ENCODE measurements at regions not wholly inside any gene's neighbourhood (a gene's known extent, or its start where the extent isn't known, plus 50 kb on each side); places are given as distances from the start of the nearest gene placed in this dataset.

DNA sequence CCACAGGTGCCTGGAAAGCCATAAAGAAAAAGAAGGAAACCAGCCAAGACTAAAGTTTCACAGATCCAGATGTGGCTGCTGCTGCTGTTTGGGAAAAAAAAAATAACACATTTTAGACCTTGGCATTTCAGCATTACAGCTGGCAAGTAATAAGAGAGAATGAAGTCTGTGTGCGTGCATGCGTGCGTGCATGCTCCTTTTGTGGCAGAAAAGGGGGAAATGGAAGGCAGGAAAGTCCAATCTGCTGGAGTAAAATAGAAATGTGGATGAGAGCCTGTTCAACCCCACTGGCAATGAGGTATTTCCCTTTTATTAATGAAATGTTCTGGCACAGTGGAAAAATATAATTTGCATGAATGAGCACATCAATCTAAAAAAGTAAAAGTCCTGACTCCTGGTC is 137.0 kb upstream of the SEMA3A start:
- Histone ChIP-seq H3K4me3 (ENCODE audit: low read depth in 1 of 2, low read length in 2 of 2) (no peak overlapping the region), H3K27ac (ENCODE audit: low read depth, low read length) (no peak overlapping the region), H3K4me1 (ENCODE audit: control insufficient read depth in 1 of 2, insufficient read depth in 2 of 2, low read length in 2 of 2) (no peaks in the 10 kb centered on the region), H3K9me3 (ENCODE audit: control insufficient read depth in 1 of 2, low read length in 2 of 2) (no peaks in the 10 kb centered on the region), H3K9ac (ENCODE audit: low read depth in 1 of 2, low read length in 2 of 2) (no peak overlapping the region), H3K36me3 (ENCODE audit: control insufficient read depth in 1 of 2, insufficient read depth in 2 of 2, low read length in 2 of 2) (no peaks in the 10 kb centered on the region), H3K27me3 (ENCODE audit: control insufficient read depth in 1 of 2, insufficient read depth in 2 of 2, low read length in 2 of 2) (no peaks in the 10 kb centered on the region)

DNA sequence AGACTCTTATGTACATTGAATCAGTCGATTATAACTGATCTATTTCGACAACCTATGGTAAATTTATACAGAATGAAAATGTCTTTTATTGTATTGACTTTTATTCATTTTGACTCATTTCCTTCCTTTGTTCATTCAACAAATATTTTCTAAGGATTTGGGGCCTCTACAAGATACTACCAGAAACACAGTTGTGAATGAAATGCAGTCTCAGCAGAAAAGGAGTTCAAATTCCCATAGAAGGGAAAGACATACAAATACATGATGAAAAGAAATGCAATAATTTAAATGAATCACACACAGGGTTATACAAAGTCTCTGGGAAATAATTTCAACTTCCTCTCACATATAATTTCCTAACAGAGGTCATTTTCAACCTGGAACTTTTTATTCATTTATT is 134.0 kb upstream of the SEMA3A start:
- no peaks in the 10 kb centered on the region for H3K4me1 ChIP-seq (ENCODE audit: control insufficient read depth in 1 of 2, insufficient read depth in 2 of 2, low read length in 2 of 2)
- no peak overlapping the region for H3K27ac ChIP-seq (ENCODE audit: low read depth, low read length)
- H3K9ac ChIP-seq (ENCODE audit: low read depth in 1 of 2, low read length in 2 of 2): no peak overlapping the region
- no peaks in the 10 kb centered on the region for H3K9me3 ChIP-seq (ENCODE audit: control insufficient read depth in 1 of 2, low read length in 2 of 2)
- no peak overlapping the region for H3K4me3 ChIP-seq (ENCODE audit: low read depth in 1 of 2, low read length in 2 of 2)
- no peaks in the 10 kb centered on the region for H3K27me3 ChIP-seq (ENCODE audit: control insufficient read depth in 1 of 2, insufficient read depth in 2 of 2, low read length in 2 of 2)
- H3K36me3 ChIP-seq (ENCODE audit: control insufficient read depth in 1 of 2, insufficient read depth in 2 of 2, low read length in 2 of 2): no peaks in the 10 kb centered on the region

DNA sequence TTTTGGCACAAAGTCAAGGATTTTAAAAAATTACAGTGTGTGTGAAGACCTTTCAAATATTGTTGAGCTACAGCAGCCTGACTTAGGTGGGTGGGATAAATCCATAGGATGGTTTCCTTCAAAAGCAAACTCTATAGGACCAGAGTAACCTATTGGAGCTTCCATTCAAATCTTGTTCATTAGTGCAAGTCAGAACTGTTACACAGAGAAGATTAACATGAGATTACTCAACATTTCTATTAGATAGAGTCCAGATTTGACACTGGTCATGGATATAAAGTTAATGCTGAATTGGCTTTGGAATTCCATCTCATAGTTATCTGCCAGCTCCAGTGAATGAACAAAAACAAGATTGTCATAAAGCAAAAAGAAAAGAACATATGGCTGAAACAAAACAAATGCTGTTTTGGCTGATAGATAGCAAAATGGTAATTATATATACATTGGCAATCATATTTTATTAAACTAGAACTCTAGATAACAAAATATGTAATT is 129.6 kb upstream of the SEMA3A start:
- Histone ChIP-seq H3K9me3 (ENCODE audit: control insufficient read depth in 1 of 2, low read length in 2 of 2) (no peaks in the 10 kb centered on the region), H3K4me1 (ENCODE audit: control insufficient read depth in 1 of 2, insufficient read depth in 2 of 2, low read length in 2 of 2) (no peaks in the 10 kb centered on the region), H3K27me3 (ENCODE audit: control insufficient read depth in 1 of 2, insufficient read depth in 2 of 2, low read length in 2 of 2) (no peaks in the 10 kb centered on the region), H3K4me3 (ENCODE audit: low read depth in 1 of 2, low read length in 2 of 2) (no peak overlapping the region), H3K27ac (ENCODE audit: low read depth, low read length) (no peak overlapping the region), H3K9ac (ENCODE audit: low read depth in 1 of 2, low read length in 2 of 2) (no peak overlapping the region), H3K36me3 (ENCODE audit: control insufficient read depth in 1 of 2, insufficient read depth in 2 of 2, low read length in 2 of 2) (no peaks in the 10 kb centered on the region)

DNA sequence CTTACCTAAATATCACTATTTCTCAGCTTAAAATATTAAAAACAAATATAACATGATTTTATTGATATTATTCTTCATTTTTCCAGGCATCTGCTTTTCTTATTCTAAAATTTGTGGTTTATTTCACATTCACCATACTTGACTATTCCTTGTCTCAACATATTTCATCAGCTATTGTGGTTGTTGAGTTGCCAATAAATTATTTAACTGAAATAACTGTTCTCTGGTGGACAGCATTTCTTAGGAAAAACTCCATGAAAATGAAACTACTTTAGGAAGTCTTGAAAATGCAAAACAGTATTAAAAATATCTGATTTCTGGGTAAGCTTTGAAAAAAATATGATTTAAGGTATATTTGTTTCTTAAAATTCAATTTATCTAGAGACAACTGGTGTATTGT is 122.9 kb upstream of the SEMA3A start:
- Histone ChIP-seq H3K4me1 (ENCODE audit: control insufficient read depth in 1 of 2, insufficient read depth in 2 of 2, low read length in 2 of 2) (no peaks in the 10 kb centered on the region), H3K27me3 (ENCODE audit: control insufficient read depth in 1 of 2, insufficient read depth in 2 of 2, low read length in 2 of 2) (no peaks in the 10 kb centered on the region), H3K36me3 (ENCODE audit: control insufficient read depth in 1 of 2, insufficient read depth in 2 of 2, low read length in 2 of 2) (no peaks in the 10 kb centered on the region), H3K9me3 (ENCODE audit: control insufficient read depth in 1 of 2, low read length in 2 of 2) (no peaks in the 10 kb centered on the region), H3K9ac (ENCODE audit: low read depth in 1 of 2, low read length in 2 of 2) (no peak overlapping the region), H3K4me3 (ENCODE audit: low read depth in 1 of 2, low read length in 2 of 2) (no peak overlapping the region), H3K27ac (ENCODE audit: low read depth, low read length) (no peak overlapping the region)

DNA sequence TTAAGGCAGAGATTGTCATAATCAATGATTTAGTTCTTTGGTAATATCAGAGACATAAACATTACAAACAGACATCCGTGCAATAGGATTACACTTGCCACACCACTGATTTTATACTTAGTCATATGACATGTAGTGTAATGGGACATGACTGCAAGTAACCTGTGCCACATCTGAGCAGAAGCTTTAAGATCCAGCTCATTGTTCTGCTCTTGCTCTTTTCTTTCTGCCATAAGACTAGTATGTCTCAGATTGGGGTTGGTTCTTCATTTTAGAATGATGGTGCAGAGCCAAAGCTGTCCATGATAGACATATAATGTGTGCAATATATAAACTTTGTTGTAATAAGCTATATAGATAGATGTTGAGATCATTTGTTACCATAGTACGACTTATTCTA is 119.7 kb upstream of the SEMA3A start:
- Histone ChIP-seq H3K4me3 (ENCODE audit: low read depth in 1 of 2, low read length in 2 of 2) (no peak overlapping the region), H3K9me3 (ENCODE audit: control insufficient read depth in 1 of 2, low read length in 2 of 2) (no peaks in the 10 kb centered on the region), H3K27me3 (ENCODE audit: control insufficient read depth in 1 of 2, insufficient read depth in 2 of 2, low read length in 2 of 2) (no peaks in the 10 kb centered on the region), H3K36me3 (ENCODE audit: control insufficient read depth in 1 of 2, insufficient read depth in 2 of 2, low read length in 2 of 2) (no peaks in the 10 kb centered on the region), H3K27ac (ENCODE audit: low read depth, low read length) (no peak overlapping the region), H3K4me1 (ENCODE audit: control insufficient read depth in 1 of 2, insufficient read depth in 2 of 2, low read length in 2 of 2) (no peaks in the 10 kb centered on the region), H3K9ac (ENCODE audit: low read depth in 1 of 2, low read length in 2 of 2) (no peak overlapping the region)

DNA sequence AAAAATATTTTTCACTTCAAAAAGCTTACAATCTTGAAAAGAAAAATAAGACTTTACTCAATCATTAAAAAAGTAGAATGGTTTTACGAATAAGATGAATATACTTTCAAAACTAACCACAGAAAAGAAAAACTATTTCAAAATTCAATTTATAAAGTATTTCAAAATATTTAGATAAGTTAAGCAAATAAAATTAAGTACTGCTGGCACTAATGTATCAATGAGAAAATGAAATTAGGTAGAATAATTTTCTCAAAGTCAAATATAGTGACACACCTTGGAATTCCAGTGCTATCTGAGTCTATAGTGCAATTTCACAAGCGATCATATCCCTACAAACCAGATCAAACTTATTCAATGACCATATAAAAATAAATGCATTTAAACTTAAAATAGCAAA is 109.8 kb upstream of the SEMA3A start:
- H3K9me3 ChIP-seq (ENCODE audit: control insufficient read depth in 1 of 2, low read length in 2 of 2): no peaks in the 10 kb centered on the region
- no peaks in the 10 kb centered on the region for H3K27me3 ChIP-seq (ENCODE audit: control insufficient read depth in 1 of 2, insufficient read depth in 2 of 2, low read length in 2 of 2)
- H3K36me3 ChIP-seq (ENCODE audit: control insufficient read depth in 1 of 2, insufficient read depth in 2 of 2, low read length in 2 of 2): no peaks in the 10 kb centered on the region
- H3K27ac ChIP-seq (ENCODE audit: low read depth, low read length): no peak overlapping the region
- H3K9ac ChIP-seq (ENCODE audit: low read depth in 1 of 2, low read length in 2 of 2): no peak overlapping the region
- H3K4me1 ChIP-seq (ENCODE audit: control insufficient read depth in 1 of 2, insufficient read depth in 2 of 2, low read length in 2 of 2): no peaks in the 10 kb centered on the region
- H3K4me3 ChIP-seq (ENCODE audit: low read depth in 1 of 2, low read length in 2 of 2): no peak overlapping the region

DNA sequence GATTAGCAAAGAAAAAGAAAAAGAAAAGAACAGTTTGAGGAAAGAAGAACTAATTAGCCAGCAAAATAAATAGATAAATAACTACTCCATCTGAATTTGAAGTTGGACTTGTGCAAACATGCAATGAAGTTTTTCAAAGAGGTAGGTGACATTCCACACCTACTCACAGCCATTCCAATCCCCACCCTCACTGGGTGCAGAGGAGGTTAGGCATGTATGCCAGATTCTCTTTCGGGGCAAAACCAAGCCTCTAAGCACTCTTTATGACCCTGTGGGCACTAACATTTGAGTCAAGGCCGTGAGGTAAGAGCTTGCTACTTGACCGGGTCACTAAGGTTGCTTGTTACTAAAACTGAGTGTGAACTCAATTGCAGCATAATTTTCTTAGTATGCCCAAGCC is 108.4 kb upstream of the SEMA3A start:
- Histone ChIP-seq H3K36me3 (ENCODE audit: control insufficient read depth in 1 of 2, insufficient read depth in 2 of 2, low read length in 2 of 2) (no peaks in the 10 kb centered on the region), H3K27ac (ENCODE audit: low read depth, low read length) (no peak overlapping the region), H3K4me1 (ENCODE audit: control insufficient read depth in 1 of 2, insufficient read depth in 2 of 2, low read length in 2 of 2) (no peaks in the 10 kb centered on the region), H3K9me3 (ENCODE audit: control insufficient read depth in 1 of 2, low read length in 2 of 2) (no peaks in the 10 kb centered on the region), H3K27me3 (ENCODE audit: control insufficient read depth in 1 of 2, insufficient read depth in 2 of 2, low read length in 2 of 2) (no peaks in the 10 kb centered on the region), H3K9ac (ENCODE audit: low read depth in 1 of 2, low read length in 2 of 2) (no peak overlapping the region), H3K4me3 (ENCODE audit: low read depth in 1 of 2, low read length in 2 of 2) (no peak overlapping the region)

DNA sequence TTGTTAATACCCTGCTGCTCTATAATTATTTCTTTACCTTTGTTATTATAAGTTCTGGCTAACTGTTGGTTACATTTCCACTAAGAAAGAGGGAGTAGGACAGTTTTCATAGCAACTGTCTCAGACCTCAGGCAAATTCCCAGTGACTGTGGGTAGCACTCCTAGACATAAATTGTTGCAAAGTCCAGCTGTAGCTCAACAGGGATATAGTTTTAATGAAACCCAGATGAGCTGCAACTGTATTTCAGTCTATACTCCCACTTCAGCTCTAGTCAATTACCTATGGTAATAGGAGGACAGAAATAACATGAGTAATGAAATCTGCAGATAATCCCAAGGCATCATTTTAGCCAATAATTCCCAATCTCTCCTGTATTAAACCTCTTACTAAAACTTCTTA is 103.0 kb upstream of the SEMA3A start:
- Histone ChIP-seq H3K4me3 (ENCODE audit: low read depth in 1 of 2, low read length in 2 of 2) (no peak overlapping the region), H3K9me3 (ENCODE audit: control insufficient read depth in 1 of 2, low read length in 2 of 2) (no peaks in the 10 kb centered on the region), H3K36me3 (ENCODE audit: control insufficient read depth in 1 of 2, insufficient read depth in 2 of 2, low read length in 2 of 2) (no peaks in the 10 kb centered on the region), H3K9ac (ENCODE audit: low read depth in 1 of 2, low read length in 2 of 2) (no peak overlapping the region), H3K27me3 (ENCODE audit: control insufficient read depth in 1 of 2, insufficient read depth in 2 of 2, low read length in 2 of 2) (no peaks in the 10 kb centered on the region), H3K4me1 (ENCODE audit: control insufficient read depth in 1 of 2, insufficient read depth in 2 of 2, low read length in 2 of 2) (no peaks in the 10 kb centered on the region), H3K27ac (ENCODE audit: low read depth, low read length) (no peak overlapping the region)

DNA sequence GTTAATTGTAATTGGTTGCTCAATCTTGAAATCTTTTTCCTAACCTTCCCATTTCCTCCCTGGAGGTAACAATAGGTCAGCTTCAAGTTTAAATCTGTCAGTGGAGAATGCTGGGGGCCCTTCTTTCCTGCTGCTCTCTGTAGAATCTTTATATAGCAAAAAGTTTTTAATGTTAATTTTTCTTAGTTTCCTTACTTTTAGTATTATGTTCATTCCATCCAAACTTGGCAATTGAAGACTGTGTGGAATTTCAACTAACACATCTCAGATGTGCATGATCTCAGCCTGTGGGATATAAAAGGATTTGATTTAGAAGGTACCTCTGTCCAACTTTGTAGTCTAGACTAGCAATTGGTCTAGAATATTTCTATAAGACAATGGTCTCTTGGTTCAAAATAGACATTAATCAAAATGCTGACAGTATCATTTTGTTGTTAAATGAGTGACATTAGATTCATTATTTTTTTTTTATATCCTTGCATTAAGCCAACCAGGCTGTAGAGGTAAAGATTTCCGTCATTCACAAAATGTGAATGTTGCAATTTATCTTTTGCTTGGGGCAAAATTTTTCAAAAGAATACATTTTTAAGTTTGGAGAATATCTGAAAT is 100.4 kb upstream of the SEMA3A start:
- no peaks in the 10 kb centered on the region for H3K9me3 ChIP-seq (ENCODE audit: control insufficient read depth in 1 of 2, low read length in 2 of 2)
- H3K36me3 ChIP-seq (ENCODE audit: control insufficient read depth in 1 of 2, insufficient read depth in 2 of 2, low read length in 2 of 2): no peaks in the 10 kb centered on the region
- H3K4me3 ChIP-seq (ENCODE audit: low read depth in 1 of 2, low read length in 2 of 2): no peak overlapping the region
- H3K27me3 ChIP-seq (ENCODE audit: control insufficient read depth in 1 of 2, insufficient read depth in 2 of 2, low read length in 2 of 2): no peaks in the 10 kb centered on the region
- H3K27ac ChIP-seq (ENCODE audit: low read depth, low read length): no peak overlapping the region
- H3K4me1 ChIP-seq (ENCODE audit: control insufficient read depth in 1 of 2, insufficient read depth in 2 of 2, low read length in 2 of 2): no peaks in the 10 kb centered on the region
- no peak overlapping the region for H3K9ac ChIP-seq (ENCODE audit: low read depth in 1 of 2, low read length in 2 of 2)

DNA sequence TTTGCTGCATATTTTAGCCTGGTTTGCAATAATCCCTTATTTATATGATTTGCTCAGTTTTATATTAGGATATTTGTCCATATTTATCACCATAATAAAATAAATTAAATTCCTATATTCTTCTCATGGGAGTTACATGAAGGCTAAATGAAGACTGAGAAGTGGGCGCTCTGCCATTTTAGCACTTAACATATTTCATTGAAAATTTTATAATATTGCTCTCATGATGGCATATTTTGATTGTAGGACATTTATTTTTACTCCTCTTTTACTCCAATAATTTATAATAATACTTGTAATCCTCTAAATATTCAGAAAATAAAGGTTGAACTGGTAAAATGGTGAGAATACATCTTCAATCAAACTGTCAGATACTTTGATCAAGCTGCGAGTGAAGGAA is 99.8 kb upstream of the SEMA3A start:
- Histone ChIP-seq H3K4me1 (ENCODE audit: control insufficient read depth in 1 of 2, insufficient read depth in 2 of 2, low read length in 2 of 2) (no peaks in the 10 kb centered on the region), H3K27me3 (ENCODE audit: control insufficient read depth in 1 of 2, insufficient read depth in 2 of 2, low read length in 2 of 2) (no peaks in the 10 kb centered on the region), H3K4me3 (ENCODE audit: low read depth in 1 of 2, low read length in 2 of 2) (no peak overlapping the region), H3K36me3 (ENCODE audit: control insufficient read depth in 1 of 2, insufficient read depth in 2 of 2, low read length in 2 of 2) (no peaks in the 10 kb centered on the region), H3K9ac (ENCODE audit: low read depth in 1 of 2, low read length in 2 of 2) (no peak overlapping the region), H3K9me3 (ENCODE audit: control insufficient read depth in 1 of 2, low read length in 2 of 2) (no peaks in the 10 kb centered on the region), H3K27ac (ENCODE audit: low read depth, low read length) (no peak overlapping the region)

DNA sequence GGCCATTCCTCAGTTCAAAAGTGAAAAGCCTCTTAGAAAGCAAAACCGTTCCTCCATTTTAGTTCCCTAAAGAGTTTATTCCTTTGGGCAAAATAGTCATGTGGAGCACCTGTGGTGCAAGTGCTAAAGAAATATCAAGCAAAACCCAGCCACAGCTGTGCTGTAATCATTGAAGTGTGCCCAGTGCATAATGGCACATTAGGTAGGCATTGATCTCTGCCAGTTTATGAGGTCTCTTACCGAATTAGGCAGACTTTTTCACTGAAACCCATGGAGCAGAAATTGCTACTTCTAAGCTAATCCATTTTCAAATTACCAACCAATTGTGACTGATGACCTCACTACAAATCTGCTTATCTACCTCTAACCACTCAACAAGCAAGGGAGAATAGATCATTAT is 97.2 kb upstream of the SEMA3A start:
- H3K9me3 ChIP-seq (ENCODE audit: control insufficient read depth in 1 of 2, low read length in 2 of 2): no peaks in the 10 kb centered on the region
- no peak overlapping the region for H3K4me3 ChIP-seq (ENCODE audit: low read depth in 1 of 2, low read length in 2 of 2)
- no peaks in the 10 kb centered on the region for H3K36me3 ChIP-seq (ENCODE audit: control insufficient read depth in 1 of 2, insufficient read depth in 2 of 2, low read length in 2 of 2)
- no peak overlapping the region for H3K27ac ChIP-seq (ENCODE audit: low read depth, low read length)
- H3K27me3 ChIP-seq (ENCODE audit: control insufficient read depth in 1 of 2, insufficient read depth in 2 of 2, low read length in 2 of 2): no peaks in the 10 kb centered on the region
- no peak overlapping the region for H3K9ac ChIP-seq (ENCODE audit: low read depth in 1 of 2, low read length in 2 of 2)
- H3K4me1 ChIP-seq (ENCODE audit: control insufficient read depth in 1 of 2, insufficient read depth in 2 of 2, low read length in 2 of 2): no peaks in the 10 kb centered on the region

Measured in duodenal mucosa (tissue), 2 donors.